ENCODE measurements at regions not wholly inside any gene's neighbourhood (a gene's known extent, or its start where the extent isn't known, plus 50 kb on each side); places are given as distances from the start of the nearest gene placed in this dataset.

DNA sequence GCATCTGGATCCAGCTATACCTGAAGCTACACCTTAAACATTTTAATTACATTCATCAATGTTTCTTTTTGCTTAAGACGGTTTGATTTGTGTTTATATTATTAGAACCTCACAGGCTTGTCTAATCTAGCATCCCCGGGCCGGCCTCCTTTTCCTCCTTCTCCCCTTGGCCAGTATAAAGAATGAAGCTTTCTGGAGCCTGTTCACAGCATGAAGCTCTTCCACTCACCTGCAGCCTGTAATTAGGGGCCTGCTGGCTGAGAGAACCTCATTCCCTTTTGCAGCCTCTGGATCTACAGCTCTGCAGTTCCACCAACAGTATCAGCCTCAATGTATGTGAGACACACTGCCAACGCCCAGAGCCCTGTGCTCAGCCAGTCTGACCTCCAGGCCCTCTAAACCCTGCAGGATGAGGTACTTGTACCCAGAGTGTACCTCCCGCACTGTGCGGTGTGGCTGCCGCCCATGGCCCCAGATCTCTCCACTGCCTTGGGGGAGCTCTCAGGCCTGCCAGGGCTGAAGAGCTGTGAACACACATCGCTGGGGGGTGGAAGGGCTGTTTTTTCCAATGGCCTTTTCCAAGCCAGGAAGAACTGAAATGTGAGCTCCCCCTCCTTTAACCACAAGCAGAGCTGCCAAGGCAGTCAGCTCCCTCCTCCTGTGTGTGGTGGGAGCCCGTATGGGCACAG is 114.7 kb upstream of the ALDH1A3 start:
- intact Hi-C loops (cut with micrococcal nuclease) = no loop called here
- Mint-ChIP-seq H3K4me1 (no peaks in the 10 kb centered on the region), H3K27ac (no peak overlapping the region), H3K9me3 (no peaks in the 10 kb centered on the region), H3K36me3 (ENCODE audit: low read depth) (no peaks in the 10 kb centered on the region), H3K4me3 (no peak overlapping the region), H3K27me3 (peaks cover 24% of the 10 kb centered on the region)
- TF ChIP-seq, protein P1, sequence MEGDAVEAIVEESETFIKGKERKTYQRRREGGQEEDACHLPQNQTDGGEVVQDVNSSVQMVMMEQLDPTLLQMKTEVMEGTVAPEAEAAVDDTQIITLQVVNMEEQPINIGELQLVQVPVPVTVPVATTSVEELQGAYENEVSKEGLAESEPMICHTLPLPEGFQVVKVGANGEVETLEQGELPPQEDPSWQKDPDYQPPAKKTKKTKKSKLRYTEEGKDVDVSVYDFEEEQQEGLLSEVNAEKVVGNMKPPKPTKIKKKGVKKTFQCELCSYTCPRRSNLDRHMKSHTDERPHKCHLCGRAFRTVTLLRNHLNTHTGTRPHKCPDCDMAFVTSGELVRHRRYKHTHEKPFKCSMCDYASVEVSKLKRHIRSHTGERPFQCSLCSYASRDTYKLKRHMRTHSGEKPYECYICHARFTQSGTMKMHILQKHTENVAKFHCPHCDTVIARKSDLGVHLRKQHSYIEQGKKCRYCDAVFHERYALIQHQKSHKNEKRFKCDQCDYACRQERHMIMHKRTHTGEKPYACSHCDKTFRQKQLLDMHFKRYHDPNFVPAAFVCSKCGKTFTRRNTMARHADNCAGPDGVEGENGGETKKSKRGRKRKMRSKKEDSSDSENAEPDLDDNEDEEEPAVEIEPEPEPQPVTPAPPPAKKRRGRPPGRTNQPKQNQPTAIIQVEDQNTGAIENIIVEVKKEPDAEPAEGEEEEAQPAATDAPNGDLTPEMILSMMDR (IDR thresholded peaks at IDR 0.05) = no peak
- ChIA-PET POLR2A (no interaction called here), CTCF (no interaction called here)
- DNase-seq = no peak
- ATAC-seq (ENCODE audit: low read depth) = no peak

DNA sequence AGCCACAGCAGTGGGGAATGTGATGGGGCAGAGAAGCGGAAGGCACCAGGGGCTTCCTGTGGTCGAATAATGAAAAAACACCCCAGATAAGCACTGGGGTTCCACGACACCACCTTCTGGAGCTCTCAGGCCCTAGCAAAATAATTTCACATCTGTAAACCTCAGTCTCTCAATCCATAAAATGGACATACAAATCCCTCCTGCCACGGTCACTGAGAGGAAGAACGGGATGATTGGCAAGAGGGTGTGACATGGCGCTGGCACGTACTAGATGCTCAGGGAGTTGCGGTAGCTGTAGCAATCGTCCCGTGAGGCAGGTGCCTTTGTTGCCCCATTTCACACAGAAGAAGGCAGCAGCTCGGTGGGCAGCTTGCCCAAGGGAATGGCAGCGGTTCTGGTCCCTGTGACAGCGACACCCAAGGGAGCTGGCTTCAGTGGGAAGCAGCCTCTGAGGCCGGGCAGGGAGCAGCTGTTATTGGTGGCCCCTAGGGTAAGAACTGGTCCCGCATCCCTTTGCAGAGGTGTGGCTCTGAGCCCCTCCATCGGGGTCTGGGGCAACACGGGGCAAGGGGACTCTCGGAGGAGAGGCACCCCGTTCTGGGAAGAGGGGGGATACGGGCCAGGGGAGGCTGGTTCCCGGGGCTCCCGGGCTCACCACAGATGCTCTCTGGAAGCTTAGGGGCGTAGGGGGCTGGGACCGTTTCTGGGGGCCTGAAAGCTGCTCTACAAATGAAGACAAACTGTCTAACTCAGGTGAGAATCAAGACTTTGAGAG is 114.0 kb upstream of the ALDH1A3 start:
- intact Hi-C loops (cut with micrococcal nuclease) = no loop called here
- Mint-ChIP-seq H3K36me3 (ENCODE audit: low read depth) (no peaks in the 10 kb centered on the region), H3K4me3 (no peak overlapping the region), H3K27ac (no peak overlapping the region), H3K27me3 (peaks cover 18% of the 10 kb centered on the region), H3K9me3 (no peaks in the 10 kb centered on the region), H3K4me1 (no peaks in the 10 kb centered on the region)
- CTCF ChIA-PET = no interaction called here
- TF ChIP-seq, protein P1 (IDR thresholded peaks at IDR 0.05) = no peak
- POLR2A ChIA-PET = no interaction called here
- ATAC-seq (ENCODE audit: low read depth) (no peak), DNase-seq (no peak)

DNA sequence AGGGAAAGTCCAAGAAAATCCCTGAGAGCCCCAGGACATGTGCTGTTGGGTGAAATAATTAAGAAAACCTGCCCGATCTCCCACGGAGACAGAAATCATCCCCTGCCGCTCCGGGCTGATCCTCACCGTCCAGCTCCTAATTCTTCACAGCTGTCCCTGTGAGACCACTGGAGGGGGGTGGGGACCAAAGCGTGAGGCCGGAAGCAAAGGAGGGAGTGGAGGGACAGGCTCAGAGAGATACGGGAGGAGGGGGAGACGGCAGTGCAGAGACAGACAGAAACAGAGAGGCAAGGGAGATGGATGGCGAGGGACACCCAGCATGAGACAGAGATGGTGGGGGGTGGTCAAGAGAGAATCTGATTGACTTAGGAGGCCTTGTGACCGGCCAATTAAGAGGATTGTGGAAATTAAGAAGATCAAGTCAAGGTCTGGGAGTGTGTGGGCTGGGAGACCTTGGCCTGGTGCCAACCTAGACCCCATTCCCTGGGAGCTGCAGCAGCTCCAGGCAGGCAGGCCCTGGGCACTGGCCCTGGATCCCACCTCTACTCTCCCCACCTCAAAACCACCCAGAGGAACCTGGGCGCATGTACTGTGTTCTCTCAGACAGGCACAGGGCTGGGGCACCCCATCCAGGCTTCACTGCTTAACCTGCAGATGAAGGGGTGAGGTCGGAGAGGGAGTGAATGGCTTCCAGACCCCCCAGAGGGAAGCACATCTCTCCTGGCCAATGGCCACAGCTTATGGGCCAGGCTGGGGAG is 113.2 kb upstream of the ALDH1A3 start:
- Mint-ChIP-seq H3K27me3 (peaks cover 14% of the 10 kb centered on the region), H3K36me3 (ENCODE audit: low read depth) (no peaks in the 10 kb centered on the region), H3K9me3 (no peaks in the 10 kb centered on the region), H3K4me3 (no peak overlapping the region), H3K4me1 (no peaks in the 10 kb centered on the region), H3K27ac (no peak overlapping the region)
- CTCF ChIA-PET = no interaction called here
- intact Hi-C loops (cut with micrococcal nuclease) = no loop called here
- POLR2A ChIA-PET = no interaction called here
- TF ChIP-seq, protein P1 (IDR thresholded peaks at IDR 0.05) = no peak
- ATAC-seq (ENCODE audit: low read depth) (no peak), DNase-seq (no peak)

DNA sequence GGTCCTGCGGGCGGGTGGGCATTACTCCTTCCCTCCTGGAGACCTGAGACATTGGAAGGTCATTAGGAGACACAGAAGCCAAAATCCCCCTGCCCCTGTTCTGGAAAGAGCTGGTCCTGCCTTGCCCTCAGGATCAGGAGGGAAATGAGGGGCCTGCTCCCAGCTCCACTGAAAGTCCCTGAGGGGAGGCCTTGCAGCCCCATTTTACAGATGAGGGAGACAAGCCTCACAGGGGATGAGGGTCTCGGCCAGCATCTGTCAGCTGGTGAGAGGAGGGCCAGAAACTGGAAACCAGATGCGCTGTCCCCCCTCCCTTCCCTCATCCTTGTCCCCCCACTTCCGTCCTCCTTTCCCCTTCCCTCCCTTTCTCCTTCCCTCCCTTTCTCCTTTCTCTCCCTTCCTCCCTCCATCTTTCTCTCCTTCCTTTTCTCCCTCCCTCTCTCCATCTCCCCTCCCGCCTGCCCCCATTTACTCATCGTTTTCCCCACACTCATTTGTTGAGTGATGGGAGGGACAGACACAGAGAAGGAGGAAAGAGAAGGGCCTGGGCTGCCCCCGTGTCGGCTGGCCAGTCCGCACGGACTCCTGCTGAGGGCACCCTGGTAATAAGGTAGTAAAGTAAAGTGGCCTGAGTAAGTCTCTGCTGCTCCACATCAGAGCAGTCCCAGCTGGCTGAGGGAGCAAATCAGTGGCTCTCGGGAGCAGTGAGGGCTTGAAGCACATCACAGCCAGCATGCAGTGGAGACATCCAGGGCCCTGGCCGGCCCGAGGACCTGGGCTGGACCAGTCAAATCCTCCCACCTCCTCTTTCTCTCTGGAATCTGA is 112.4 kb upstream of the ALDH1A3 start:
- H3K27ac Mint-ChIP-seq = no peak overlapping the region
- no peaks in the 10 kb centered on the region for H3K9me3 Mint-ChIP-seq
- no peaks in the 10 kb centered on the region for H3K4me1 Mint-ChIP-seq
- intact Hi-C loops (cut with micrococcal nuclease) = no loop called here
- no peak overlapping the region for H3K4me3 Mint-ChIP-seq
- TF ChIP-seq, protein P1 (IDR thresholded peaks at IDR 0.05) = no peak
- H3K27me3 Mint-ChIP-seq = peaks cover 12% of the 10 kb centered on the region
- ATAC-seq (ENCODE audit: low read depth) (no peak), DNase-seq (no peak)
- H3K36me3 Mint-ChIP-seq (ENCODE audit: low read depth) = no peaks in the 10 kb centered on the region
- ChIA-PET POLR2A (no interaction called here), CTCF (no interaction called here)
